H1 (cell line): ENCODE measurements at regions not wholly inside any gene's neighbourhood (a gene's known extent, or its start where the extent isn't known, plus 50 kb on each side); places are given as distances from the start of the nearest gene placed in this dataset.

Source experiments
- CTCF ChIA-PET: fragments of 300-600 bp; sonication (Branson Sonifier 250); formaldehyde crosslinking; loops from one replicate; lab custom pipeline; 2021; ENCODE audit not compliant: partially characterized antibody; lab: Charles Lee
- POLR2A ChIA-PET: fragments of 300-600 bp; sonication (Branson Sonifier 250); formaldehyde crosslinking; loops from one replicate; lab custom pipeline; 2021; ENCODE audit warnings: inconsistent platforms; ENCODE audit not compliant: partially characterized antibody; lab: Charles Lee
- DNase-seq, 2 experiments: peaks; one replicate each; pipeline versions ENCODE4 v3.0.0 to v3.0.0-alpha.2; 2010 to 2022; ENCODE audit warnings: low spot score in 2 of 2, low read depth in 1 of 2, mixed read lengths in 1 of 2
- FAIRE-seq: peaks from 2 replicates; lab custom pipeline; 2011; peaks lifted over from hg19 to GRCh38; lab: Jason Lieb, UNC
- H2AFZ ChIP-seq: 2 replicates; pipeline ENCODE4 v1.8.1; 2012; ENCODE audit warnings: low read length, inconsistent platforms
- H2AK5ac ChIP-seq: 2 replicates; pipeline ENCODE4 v1.6.1; 2013; ENCODE audit warnings: low read depth, low read length
- H2BK120ac ChIP-seq: replicated peaks from 2 replicates; pipeline ENCODE3; 2013; ENCODE audit warnings: low read depth, low read length, inconsistent platforms
- H2BK12ac ChIP-seq: 2 replicates; pipeline ENCODE4 v1.6.1; 2013; ENCODE audit warnings: low read depth, low read length
- H2BK15ac ChIP-seq: 2 replicates; pipeline ENCODE4 v1.6.1; 2013; ENCODE audit warnings: low read length
- H2BK20ac ChIP-seq: 2 replicates; pipeline ENCODE4 v1.6.1; 2013; ENCODE audit warnings: low read length
- H2BK5ac ChIP-seq: 2 replicates; pipeline ENCODE4 v1.6.1; 2013; ENCODE audit warnings: low read depth, low read length
- H3K14ac ChIP-seq: 2 replicates; pipeline ENCODE4 v1.6.1; 2013; ENCODE audit warnings: inconsistent platforms; ENCODE audit not compliant: insufficient read length
- H3K18ac ChIP-seq: 2 replicates; pipeline ENCODE4 v1.6.1; 2013; ENCODE audit warnings: low read length; ENCODE audit errors: extremely low read depth
- H3K23ac ChIP-seq: 2 replicates; pipeline ENCODE4 v1.6.1; 2013; ENCODE audit warnings: inconsistent platforms; ENCODE audit not compliant: insufficient read length
- H3K23me2 ChIP-seq: 2 replicates; pipeline ENCODE4 v1.6.1; 2013; ENCODE audit warnings: low read depth, low read length
- H3K27ac ChIP-seq: 2 replicates; pipeline ENCODE4 v1.6.1; 2011; ENCODE audit warnings: low read depth, low read length, inconsistent platforms
- H3K27me3 ChIP-seq, 4 experiments: replicated peaks in 1 of 4; 1 replicate in 1 of 4; 2 replicates in 3 of 4; pipeline versions ENCODE4 v1.6.1 to v1.8.1; 2011 to 2013; ENCODE audit warnings: low read length in 3 of 4, mild to moderate bottlenecking in 3 of 4, inconsistent platforms in 2 of 4, mixed read lengths in 2 of 4, moderate library complexity in 1 of 4; ENCODE audit not compliant: control insufficient read depth in 3 of 4, insufficient read depth in 3 of 4; ENCODE audit errors: extremely low read depth in 1 of 4
- H3K36me3 ChIP-seq, 4 experiments: 2 replicates each; pipeline versions ENCODE4 v1.6.1 to v1.8.1; 2011 to 2013; ENCODE audit warnings: mild to moderate bottlenecking in 4 of 4, low read length in 3 of 4, moderate library complexity in 2 of 4, control low read depth in 1 of 4, inconsistent platforms in 1 of 4; ENCODE audit not compliant: insufficient read depth in 4 of 4, control insufficient read depth in 2 of 4
- H3K4ac ChIP-seq: replicated peaks from 2 replicates; pipeline ENCODE3; 2013; ENCODE audit warnings: low read length, low read depth, mixed read lengths, inconsistent platforms; ENCODE audit not compliant: insufficient read length
- H3K4me1 ChIP-seq, 4 experiments: replicated peaks in 1 of 4; 1 replicate in 1 of 4; 2 replicates in 3 of 4; pipeline versions ENCODE4 v1.6.1 to v1.8.1; 2011 to 2013; ENCODE audit warnings: low read length in 3 of 4, inconsistent platforms in 2 of 4, mixed read lengths in 1 of 4; ENCODE audit not compliant: insufficient read depth in 4 of 4, control insufficient read depth in 3 of 4
- H3K4me2 ChIP-seq, 2 experiments: 2 replicates each; pipeline versions ENCODE4 v1.6.1 to v1.8.1; 2011 to 2013; ENCODE audit warnings: low read depth in 2 of 2, low read length in 2 of 2, control low read depth in 1 of 2, inconsistent platforms in 1 of 2, mild to moderate bottlenecking in 1 of 2; ENCODE audit not compliant: insufficient read depth in 1 of 2
- H3K4me3 ChIP-seq, 4 experiments: fragments of 200-600, 300-600 bp in 1 of 4; sonication (generic), shearing (Covaris generic), sonication (Bioruptor Twin) in 1 of 4; 2 replicates each; pipeline versions ENCODE4 v1.5.1 to v1.8.1; 2011 to 2016; ENCODE audit warnings: low read length in 4 of 4, low read depth in 3 of 4, control low read depth in 2 of 4, inconsistent platforms in 2 of 4, mild to moderate bottlenecking in 2 of 4, mixed read lengths in 1 of 4, moderate library complexity in 1 of 4; ENCODE audit not compliant: insufficient read depth in 2 of 4; ENCODE audit errors: extremely low read depth in 1 of 4
- H3K56ac ChIP-seq: replicated peaks from 2 replicates; pipeline ENCODE3; 2013; ENCODE audit warnings: low read depth, mild to moderate bottlenecking, mixed read lengths, low read length, inconsistent platforms; ENCODE audit not compliant: insufficient read length
- H3K79me1 ChIP-seq: 2 replicates; pipeline ENCODE4 v1.6.1; 2013; ENCODE audit warnings: low read depth, low read length, control low read depth
- H3K79me2 ChIP-seq, 2 experiments: 2 replicates each; pipeline versions ENCODE4 v1.6.1 to v1.8.1; 2012 to 2013; ENCODE audit warnings: low read length in 2 of 2, mild to moderate bottlenecking in 2 of 2, inconsistent platforms in 1 of 2; ENCODE audit not compliant: insufficient read depth in 2 of 2, control insufficient read depth in 1 of 2
- H3K9ac ChIP-seq, 4 experiments: replicated peaks in 1 of 4; 1 replicate in 1 of 4; 2 replicates in 3 of 4; pipeline versions ENCODE4 v1.6.1 to v1.8.1; 2011 to 2013; ENCODE audit warnings: low read depth in 3 of 4, low read length in 3 of 4, control low read depth in 2 of 4, mild to moderate bottlenecking in 2 of 4, moderate library complexity in 2 of 4, inconsistent platforms in 1 of 4; ENCODE audit errors: extremely low read depth in 1 of 4
- H3K9me3 ChIP-seq, 2 experiments: 2 replicates each; pipeline versions ENCODE4 v1.6.1 to v1.8.1; 2012 to 2013; ENCODE audit warnings: mild to moderate bottlenecking in 2 of 2, moderate library complexity in 2 of 2, control low read depth in 1 of 2, inconsistent platforms in 1 of 2, low read depth in 1 of 2, low read length in 1 of 2, mixed read lengths in 1 of 2; ENCODE audit not compliant: insufficient read depth in 2 of 2
- H4K20me1 ChIP-seq, 2 experiments: replicated peaks in 1 of 2; 2 replicates each; pipeline versions ENCODE3 to v1.8.1; 2011 to 2013; ENCODE audit warnings: inconsistent platforms in 2 of 2, low read length in 2 of 2, mild to moderate bottlenecking in 1 of 2; ENCODE audit not compliant: insufficient read depth in 2 of 2, control insufficient read depth in 1 of 2
- H4K5ac ChIP-seq: 2 replicates; pipeline ENCODE4 v1.6.1; 2013; ENCODE audit warnings: low read length, low read depth, mixed read lengths, inconsistent platforms; ENCODE audit not compliant: insufficient read length
- H4K8ac ChIP-seq: 2 replicates; pipeline ENCODE4 v1.8.0; 2013; ENCODE audit warnings: mild to moderate bottlenecking, moderate library complexity, low read length, inconsistent platforms; ENCODE audit not compliant: insufficient read depth; ENCODE audit errors: extremely low read depth
- H4K91ac ChIP-seq: replicated peaks from 2 replicates; pipeline ENCODE3; 2013; ENCODE audit warnings: low read length, mixed read lengths, inconsistent platforms; ENCODE audit not compliant: insufficient read length
- CHD2 ChIP-seq: IDR thresholded peaks from 2 replicates; pipeline ENCODE4 v1.6.1; 2012; ENCODE audit warnings: low read length, improper control_type of control experiment
- CTBP2 ChIP-seq: IDR thresholded peaks from 2 replicates; pipeline ENCODE4 v1.7.0; 2011; ENCODE audit warnings: borderline replicate concordance, mild to moderate bottlenecking, moderate library complexity, mixed read lengths, low read length; ENCODE audit not compliant: insufficient read depth, insufficient read length
- EZH2 ChIP-seq: fragments of 200-600 bp; sonication (generic); IDR thresholded peaks from 2 replicates; pipeline ENCODE4 v1.7.1; 2012; ENCODE audit warnings: low read depth, mild to moderate bottlenecking, moderate library complexity, low read length, inconsistent platforms; ENCODE audit not compliant: severe bottlenecking
- GABPA ChIP-seq: IDR thresholded peaks from 2 replicates; pipeline ENCODE4 v1.6.1; 2011; ENCODE audit warnings: mild to moderate bottlenecking, low read length, moderate library complexity, borderline replicate concordance; ENCODE audit not compliant: insufficient read depth
- MAX ChIP-seq: IDR thresholded peaks from 2 replicates; pipeline ENCODE4 v1.6.1; 2012; ENCODE audit warnings: inconsistent platforms
- POLR2A ChIP-seq, 2 experiments: IDR thresholded peaks; 1 replicate in 1 of 2; 2 replicates in 1 of 2; pipeline ENCODE4 v1.6.1; 2011; ENCODE audit warnings: low read depth in 2 of 2, low read length in 2 of 2, mild to moderate bottlenecking in 2 of 2; ENCODE audit errors: control extremely low read depth in 1 of 2
- POU5F1 ChIP-seq: IDR thresholded peaks from 2 replicates; pipeline ENCODE4 v1.6.1; 2011; ENCODE audit warnings: low read depth, mild to moderate bottlenecking, low read length, moderate library complexity
- RAD21 ChIP-seq, 2 experiments: IDR thresholded peaks in 1 of 2; conservative IDR thresholded peaks in 1 of 2; 2 replicates each; pipeline ENCODE4 v1.6.1; 2011; ENCODE audit warnings: low read depth in 2 of 2, low read length in 2 of 2, improper control_type of control experiment in 1 of 2, inconsistent platforms in 1 of 2, mild to moderate bottlenecking in 1 of 2, moderate library complexity in 1 of 2
- SIN3A ChIP-seq, 2 experiments: IDR thresholded peaks in 1 of 2; conservative IDR thresholded peaks in 1 of 2; 2 replicates each; pipeline ENCODE4 v1.6.1; 2011 to 2012; ENCODE audit warnings: low read length in 2 of 2, improper control_type of control experiment in 1 of 2, low read depth in 1 of 2, mild to moderate bottlenecking in 1 of 2
- SRF ChIP-seq: IDR thresholded peaks from 2 replicates; pipeline ENCODE4 v1.6.1; 2011; ENCODE audit warnings: mild to moderate bottlenecking, low read depth, low read length, moderate library complexity
- SUZ12 ChIP-seq: fragments of 200-600 bp; sonication (generic); IDR thresholded peaks from 2 replicates; pipeline ENCODE4 v1.6.1; 2012; ENCODE audit warnings: mild to moderate bottlenecking, inconsistent platforms, low read length, moderate library complexity, mixed read lengths
- USF2 ChIP-seq: IDR thresholded peaks from 2 replicates; pipeline ENCODE4 v1.6.1; 2011; ENCODE audit warnings: low read length, improper control_type of control experiment
- ZNF274 ChIP-seq: IDR thresholded peaks from 2 replicates; pipeline ENCODE4 v1.7.0; 2012; ENCODE audit warnings: low read length, borderline replicate concordance; ENCODE audit errors: extremely low read depth
- WGBS, 2 experiments: shearing (Covaris generic) in 1 of 2; methylation state at CpG; one replicate each; pipeline versions ENCODE4 v1.1.6 to v1.1.7; 2013 to 2015; ENCODE audit warnings: low lambda C conversion rate in 2 of 2, mixed read lengths in 2 of 2, inconsistent platforms in 1 of 2, low coverage in 1 of 2, missing lambda C conversion rate in 1 of 2; ENCODE audit not compliant: insufficient replicate concordance in 2 of 2, insufficient coverage in 1 of 2, insufficient read length in 1 of 2; ENCODE audit errors: extremely low coverage in 1 of 2, missing lambda C conversion rate in 1 of 2; 5-methylcytosine and 5-hydroxymethylcytosine counted together

GRCh38 chr3:59444294-59444671 is 394.5 kb upstream of the CFAP20DC start:
- no peak for FAIRE-seq
- H3K4ac ChIP-seq: no peak overlapping the region
- no peak overlapping the region for H2BK20ac ChIP-seq
- H4K20me1 ChIP-seq: no peaks in the 10 kb centered on the region
- no peak overlapping the region for H4K8ac ChIP-seq
- no peaks in the 10 kb centered on the region; the same call in 1 of the 2 replicates for H3K23me2 ChIP-seq
- ChIA-PET POLR2A (no interaction called here), CTCF (no interaction called here)
- no peak overlapping the region for H4K5ac ChIP-seq
- H2AK5ac ChIP-seq: no peak overlapping the region
- no peak overlapping the region for H3K27ac ChIP-seq
- no peaks in the 10 kb centered on the region for H3K79me2 ChIP-seq
- 78% methylated on average over 1 of the region's 1 CpG; no CpG with 5 or more reads in 1 of the 2 experiments for WGBS, 2 experiments
- H2AFZ ChIP-seq: no peak overlapping the region
- H4K91ac ChIP-seq: no peak overlapping the region
- H3K56ac ChIP-seq: no peak overlapping the region
- no peaks in the 10 kb centered on the region for H3K79me1 ChIP-seq
- no peak overlapping the region for H3K4me3 ChIP-seq
- H3K14ac ChIP-seq: no peak overlapping the region
- no peak for DNase-seq
- H3K36me3 ChIP-seq: no peaks in the 10 kb centered on the region
- peaks cover 0 to 2% (median 0%) of the 10 kb centered on the region in 4 experiments; a peak in 1 of 7 replicates for H3K4me1 ChIP-seq
- peaks cover 23 to 48% (median 40%) of the 10 kb centered on the region in 4 experiments for H3K27me3 ChIP-seq
- no peaks in the 10 kb centered on the region for H3K9me3 ChIP-seq
- H2BK5ac ChIP-seq: no peak overlapping the region
- no peak overlapping the region for H2BK15ac ChIP-seq
- no peak overlapping the region for H3K18ac ChIP-seq
- no peak overlapping the region for H3K9ac ChIP-seq
- no peak overlapping the region for H3K4me2 ChIP-seq
- no peak overlapping the region for H2BK12ac ChIP-seq
- no peak overlapping the region for H2BK120ac ChIP-seq
- no peak overlapping the region for H3K23ac ChIP-seq
- TF ChIP-seq SIN3A (conservative IDR thresholded peaks at IDR 0.05 in 1 of 2, IDR thresholded peaks at IDR 0.05 in 1 of 2; ENCODE audit: low read depth in 1 of 2, low read length in 2 of 2) (no peak), POU5F1 (no peak), SRF (no peak), POLR2A (IDR thresholded peaks at IDR 0.05; ENCODE audit: control extremely low read depth in 1 of 2, low read depth in 2 of 2, low read length in 2 of 2) (no peak), RAD21 (IDR thresholded peaks at IDR 0.05 in 1 of 2, conservative IDR thresholded peaks at IDR 0.05 in 1 of 2; ENCODE audit: low read depth in 2 of 2, low read length in 2 of 2) (no peak), MAX (no peak), CHD2 (no peak), USF2 (no peak), ZNF274 (no peak), GABPA (no peak), SUZ12 (no peak), CTBP2 (no peak), EZH2 (no peak)
